GM19372 (cell line): ENCODE measurements at regions not wholly inside any gene's neighbourhood (a gene's known extent, or its start where the extent isn't known, plus 50 kb on each side); places are given as distances from the start of the nearest gene placed in this dataset.

Experiments used
- ATAC-seq: cut with Tn5 transposase; IDR thresholded peaks from one replicate; pipeline ENCODE4 v1.9.1; 2021; ENCODE audit warnings: mild to moderate bottlenecking, low read depth, moderate library complexity; ENCODE audit not compliant: unreplicated experiment

DNA sequence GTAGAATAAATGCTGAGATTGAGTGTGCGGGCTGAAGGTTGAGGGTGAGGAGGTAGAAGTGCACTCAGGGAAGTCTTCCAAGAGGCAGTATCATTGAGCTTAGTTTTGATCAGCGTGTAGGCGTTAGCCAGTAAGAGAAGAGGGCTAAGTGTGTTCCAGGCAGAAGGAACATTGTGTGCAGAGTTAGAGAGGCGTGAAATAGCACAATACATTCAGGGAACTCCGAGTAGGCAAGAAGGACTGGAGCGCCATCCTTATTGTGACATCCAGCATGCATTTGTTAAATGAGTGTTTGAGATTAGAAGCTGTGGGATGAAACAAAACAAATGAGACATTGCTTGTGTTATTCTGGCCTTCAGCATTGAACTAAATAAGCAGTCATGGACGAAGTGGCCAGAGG is 140.9 kb upstream of the MKLN1 start:
- no peak for ATAC-seq

DNA sequence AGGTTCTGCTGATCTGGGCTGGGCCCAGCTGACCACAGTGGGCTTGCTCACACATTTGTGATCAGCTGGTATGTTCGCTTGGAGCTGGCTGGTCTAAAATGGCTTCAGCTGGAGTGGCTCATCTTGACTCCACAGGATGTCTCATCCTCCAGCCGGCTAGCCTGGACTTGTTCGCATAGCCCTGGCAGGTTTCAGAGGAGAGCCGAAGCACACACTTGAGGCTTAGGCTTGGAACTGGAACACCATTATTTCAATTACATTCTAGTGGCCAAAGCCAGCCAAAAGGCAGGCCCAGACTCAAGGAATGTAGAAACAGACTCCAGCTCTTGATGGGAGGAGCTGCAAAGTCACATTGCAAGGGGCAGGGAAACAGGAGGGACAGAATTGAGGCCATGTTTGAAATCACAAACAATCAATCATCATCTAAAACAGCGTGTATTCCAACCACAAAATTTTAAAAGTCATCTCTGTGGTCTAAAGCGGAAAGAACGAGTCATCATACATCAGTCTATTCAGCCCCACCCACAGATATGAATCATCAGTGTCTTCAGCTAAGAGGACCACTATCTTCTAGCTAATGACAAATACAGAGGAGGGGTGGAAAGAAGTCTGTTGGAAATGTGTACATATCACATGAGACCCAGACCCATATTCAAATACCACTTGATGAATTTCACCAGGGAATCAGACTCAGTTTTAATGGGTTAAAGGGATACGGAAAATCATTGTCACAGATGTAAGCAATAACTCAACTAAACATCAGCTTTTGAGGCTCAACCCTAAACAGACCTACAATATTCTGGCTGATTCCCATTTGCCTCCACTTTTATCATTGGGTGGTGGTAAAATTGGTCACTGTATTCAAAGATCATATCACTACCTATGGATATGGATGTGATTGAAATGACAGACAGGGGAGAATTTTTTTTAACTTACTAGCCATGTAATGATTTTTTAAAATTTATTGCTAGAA is 139.0 kb upstream of the MKLN1 start:
- ATAC-seq: peak; percentile 79

DNA sequence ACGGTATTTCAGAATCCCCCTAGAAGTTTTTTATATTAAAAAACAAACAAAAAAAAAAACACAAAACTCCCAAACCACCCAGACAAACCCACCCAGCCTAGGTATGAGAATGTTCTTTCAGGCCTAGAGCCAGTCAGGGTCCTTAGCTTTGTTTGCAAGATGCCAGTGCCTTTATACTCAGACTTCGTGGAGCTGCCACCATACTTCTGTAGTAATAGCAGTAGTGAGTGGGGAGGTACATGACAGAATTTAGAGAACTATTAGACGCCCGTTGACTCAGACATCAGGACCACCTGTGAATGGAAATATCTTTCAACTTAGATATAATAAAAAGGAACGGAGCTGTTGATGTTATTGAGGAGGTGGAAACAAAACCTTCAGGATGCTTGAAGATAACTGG is 138.2 kb upstream of the MKLN1 start:
- no peak for ATAC-seq

GRCh38 chr7:131190146-131190545 is 137.5 kb upstream of the MKLN1 start:
- ATAC-seq: no peak

DNA sequence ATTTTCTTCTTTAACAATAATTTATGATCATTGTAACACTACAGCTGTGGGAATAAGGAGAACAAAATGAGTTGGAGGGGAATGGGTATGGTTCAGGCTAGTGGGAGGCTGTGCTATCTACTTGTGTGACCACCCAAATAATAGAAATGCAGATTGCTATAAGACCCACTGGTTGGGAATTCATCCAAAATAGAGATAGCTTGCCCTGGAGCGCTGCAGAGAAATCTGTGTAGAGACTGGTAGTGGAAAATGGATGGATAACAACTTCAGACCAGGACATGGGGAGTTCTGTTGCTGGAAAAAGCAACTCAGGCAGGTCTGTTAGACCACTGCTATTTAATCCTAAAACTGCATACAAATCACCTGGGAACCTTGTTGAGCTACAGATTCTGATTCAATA is 137.1 kb upstream of the MKLN1 start:
- no peak for ATAC-seq

DNA sequence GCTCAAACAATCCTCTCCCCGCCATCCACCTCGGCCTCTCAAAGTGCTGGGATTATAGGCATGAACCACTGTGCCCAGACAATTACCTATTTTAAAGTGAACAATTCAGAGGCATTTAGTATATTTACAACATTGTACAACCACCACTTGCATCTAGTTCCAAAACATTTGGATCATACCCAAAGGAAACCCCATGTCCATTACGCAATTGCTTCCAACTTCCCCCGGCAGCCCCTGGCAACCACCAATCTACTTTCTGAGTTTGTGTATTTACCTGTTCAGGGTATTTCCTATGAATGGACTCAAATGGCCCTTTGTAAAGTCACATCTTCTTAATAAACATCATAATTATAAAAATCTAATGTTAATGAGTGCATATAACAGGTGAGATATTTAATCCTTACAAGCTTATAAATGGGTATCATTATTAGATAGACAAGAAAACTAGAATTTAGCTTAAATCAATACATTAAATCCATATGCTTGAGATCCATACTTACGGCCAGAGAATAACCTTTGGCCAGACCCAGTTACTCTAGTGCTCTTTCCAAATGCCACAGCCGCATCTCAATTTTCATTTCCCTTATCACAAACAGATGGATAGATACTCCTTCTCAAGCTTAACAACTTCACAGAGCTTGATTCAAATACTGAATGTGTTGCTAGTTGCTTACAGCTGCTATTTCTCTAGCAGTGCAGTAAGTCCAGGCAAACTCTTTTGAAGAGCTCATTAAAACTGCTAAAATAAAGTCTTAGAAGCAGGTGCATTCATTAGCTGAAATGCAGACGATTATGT is 133.4 kb upstream of the MKLN1 start:
- no peak for ATAC-seq

GRCh38 chr7:131196803-131197202 is 130.9 kb upstream of the MKLN1 start:
- ATAC-seq: no peak

DNA sequence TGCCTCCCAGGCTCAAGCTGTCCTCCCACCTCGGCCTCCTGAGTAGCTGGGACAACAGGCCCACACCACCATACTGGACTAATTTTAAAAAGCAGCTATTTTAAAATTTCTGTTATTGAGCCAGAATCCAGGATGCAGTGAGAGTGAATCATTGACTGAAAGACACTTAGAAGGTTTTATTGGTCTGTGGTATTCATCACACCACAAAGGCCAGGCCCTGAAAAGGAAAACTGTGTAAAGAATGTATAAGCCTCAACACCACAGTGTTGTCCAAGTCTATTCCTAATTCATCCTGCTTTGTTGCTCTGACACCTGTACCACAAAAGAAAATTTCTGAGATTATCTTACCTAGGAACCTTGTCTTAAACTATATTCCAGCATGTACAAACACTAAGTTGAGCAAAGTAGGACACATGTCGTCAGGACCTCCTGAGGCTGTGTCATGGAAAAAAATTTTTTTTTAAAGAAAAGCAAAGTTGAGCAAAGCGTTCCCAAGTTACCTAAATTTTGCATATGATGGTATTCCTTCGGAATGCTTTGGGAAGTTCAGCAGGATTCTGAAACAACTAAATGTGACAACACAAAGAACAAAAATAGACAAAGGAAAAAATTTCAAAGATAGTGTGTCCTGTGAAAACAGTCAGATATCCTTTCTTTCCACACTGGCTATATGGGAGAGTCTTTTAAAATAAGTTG is 129.6 kb upstream of the MKLN1 start:
- no peak for ATAC-seq

DNA sequence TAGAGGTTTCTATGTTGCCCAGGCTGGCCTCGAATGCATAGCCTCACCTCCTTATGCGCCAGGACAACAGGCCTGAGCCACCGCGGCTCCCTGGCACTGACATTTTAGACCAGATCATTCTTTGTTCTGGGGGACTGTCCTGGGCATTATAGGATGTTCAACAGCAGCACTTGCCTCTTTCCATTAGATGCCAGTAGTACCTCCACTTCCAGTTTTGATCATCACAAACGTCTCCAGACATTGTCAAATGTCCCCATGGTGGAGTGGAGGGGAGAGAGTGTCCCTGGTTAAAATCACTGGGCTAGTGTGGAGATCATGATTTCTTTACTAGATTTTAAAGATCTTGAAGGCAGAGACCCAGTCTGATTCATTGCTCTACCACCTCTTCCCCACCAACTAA is 125.2 kb upstream of the MKLN1 start:
- ATAC-seq: no peak

DNA sequence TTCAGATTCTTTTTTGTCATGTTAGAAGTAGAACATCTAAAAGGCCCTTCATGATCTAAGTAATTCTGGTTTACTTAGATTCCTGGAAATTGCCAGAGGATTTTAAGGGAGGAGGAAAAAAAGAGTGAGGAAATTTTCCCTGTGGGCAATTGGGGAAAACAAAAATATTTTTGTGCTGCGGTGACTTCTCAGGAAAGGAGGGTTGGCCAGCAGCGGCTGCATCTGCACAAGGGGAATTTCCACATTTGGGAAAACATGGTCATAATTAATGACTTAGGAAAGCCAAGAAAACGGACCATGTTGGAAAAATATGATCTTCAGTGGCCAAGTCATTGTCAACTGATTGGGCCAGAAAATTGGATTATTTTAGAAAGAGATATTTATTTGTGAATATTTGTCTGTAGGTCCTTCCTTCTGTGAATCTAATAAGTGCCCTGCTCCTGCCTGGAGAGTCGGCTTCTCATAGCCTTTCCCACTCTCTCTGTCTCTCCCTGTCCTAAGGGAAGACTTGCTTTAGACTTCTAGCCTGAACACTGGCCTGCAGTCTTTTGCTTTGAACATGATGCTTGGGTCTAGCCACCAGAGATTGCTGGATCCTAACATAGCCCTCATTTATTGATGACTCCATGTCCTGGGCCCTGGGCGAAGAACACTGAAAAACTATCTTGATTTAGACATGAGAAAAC is 124.2 kb upstream of the MKLN1 start:
- ATAC-seq: no peak

- no peak for ATAC-seq
These were observed 118.9 kb upstream of the MKLN1 start for GRCh38 chr7:131208777-131209176.

- ATAC-seq: no peak
These were observed 117.1 kb upstream of the MKLN1 start for GRCh38 chr7:131210618-131211017.

DNA sequence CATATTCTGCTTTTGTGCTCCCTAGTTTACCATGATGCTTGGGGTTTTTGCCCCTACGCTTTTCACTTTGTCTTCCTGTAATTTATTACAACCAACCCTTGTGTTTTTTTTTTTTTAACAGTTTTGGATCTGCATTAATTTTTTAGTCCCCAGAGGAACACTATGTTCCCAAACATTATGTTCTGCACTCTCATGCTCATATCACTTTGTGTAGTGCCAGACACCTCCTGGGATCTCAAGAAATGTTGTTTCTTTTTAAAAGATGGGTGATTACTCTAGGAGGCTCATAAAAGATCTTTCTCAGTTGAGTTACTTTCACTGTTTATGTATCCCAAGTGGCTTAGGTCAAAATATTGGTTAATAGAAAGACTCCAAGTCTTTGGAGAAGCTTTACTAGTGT is 116.2 kb upstream of the MKLN1 start:
- ATAC-seq: no peak

GRCh38 chr7:131212114-131212513 is 115.6 kb upstream of the MKLN1 start:
- ATAC-seq: no peak

GRCh38 chr7:131218727-131219128 is 108.9 kb upstream of the MKLN1 start:
- no peak for ATAC-seq

DNA sequence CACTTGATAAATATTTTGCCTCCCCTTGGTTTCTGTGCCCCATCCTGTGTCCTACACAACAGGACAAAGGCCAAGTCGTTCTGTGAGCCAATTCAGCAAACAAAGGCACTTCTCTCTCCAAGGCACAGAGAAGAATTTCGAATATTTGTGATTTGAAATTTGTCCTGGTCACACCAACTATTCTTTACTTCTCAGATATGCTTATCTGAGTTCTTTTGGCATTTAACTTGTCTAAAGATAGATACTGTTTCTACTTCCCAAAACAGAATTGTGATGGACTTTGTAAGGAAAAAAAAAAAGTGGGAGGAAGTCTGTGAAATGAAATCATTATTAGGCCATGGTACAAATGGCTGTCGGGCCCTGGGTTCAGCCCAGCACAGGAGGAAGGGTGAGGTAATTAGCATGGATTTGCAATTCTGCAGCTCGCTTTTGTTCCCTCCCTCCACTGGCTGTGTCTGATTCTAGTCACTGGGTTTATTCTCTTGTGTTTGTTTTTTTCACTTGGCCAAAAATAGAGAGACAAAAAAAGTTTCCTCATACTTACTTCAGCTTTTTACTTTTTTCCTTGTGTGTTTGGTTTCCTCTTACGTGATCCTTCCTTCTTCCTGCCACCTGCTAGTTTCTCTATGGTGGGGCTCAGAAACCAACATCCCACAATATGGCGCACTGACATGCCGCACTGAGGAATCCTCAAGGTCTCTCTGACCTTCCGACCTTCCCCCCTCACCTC is 108.2 kb upstream of the MKLN1 start:
- no peak for ATAC-seq

- no peak for ATAC-seq
These were observed 106.6 kb upstream of the MKLN1 start for GRCh38 chr7:131221061-131221460.

DNA sequence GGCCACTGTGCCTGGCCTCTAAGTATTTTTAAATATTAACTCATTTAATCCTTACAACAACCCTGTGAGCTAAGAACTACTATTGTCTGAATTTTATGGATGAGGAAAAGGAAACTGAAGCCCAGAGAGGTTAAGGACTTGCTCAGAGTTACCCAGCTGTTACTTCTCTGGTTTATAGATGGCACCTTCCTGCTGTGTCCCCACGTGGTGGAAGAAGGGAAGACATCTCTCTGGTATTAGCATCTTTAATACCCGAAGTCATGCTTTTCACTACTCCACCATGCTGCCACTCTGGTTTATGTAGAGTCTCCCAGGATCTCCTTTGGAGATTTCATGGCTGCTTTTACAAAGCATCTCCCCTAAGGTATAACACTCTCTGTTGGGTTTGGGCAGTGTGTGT is 105.5 kb upstream of the MKLN1 start:
- no peak for ATAC-seq

- ATAC-seq: no peak
These were observed 104.5 kb upstream of the MKLN1 start for GRCh38 chr7:131223151-131223550.

GRCh38 chr7:131224996-131225395 is 102.7 kb upstream of the MKLN1 start:
- ATAC-seq: no peak
